WTC11 (cell line): ENCODE measurements at regions not wholly inside any gene's neighbourhood (a gene's known extent, or its start where the extent isn't known, plus 50 kb on each side); places are given as distances from the start of the nearest gene placed in this dataset.

ENCODE experiments used
- ATAC-seq: fragments of 200-7000 bp; cut with Tn5 transposase; 2 replicates; pipeline ENCODE4 v1.10.0; 2021; ENCODE audit warnings: mild to moderate bottlenecking, moderate library complexity
- CTCF ChIA-PET: fragments of 300-600 bp; sonication (Branson Sonifier 250); formaldehyde crosslinking; loops from one replicate; lab custom pipeline; 2021; ENCODE audit warnings: antibody characterized with exemption; lab: Charles Lee
- POLR2A ChIA-PET: fragments of 350-600 bp; sonication (Branson Sonifier 250); formaldehyde crosslinking; loops from one replicate; lab custom pipeline; 2021; ENCODE audit warnings: antibody characterized with exemption; lab: Charles Lee
- DNase-seq: peaks from one replicate; pipeline ENCODE4 v3.0.0; 2021; ENCODE audit warnings: low spot score
- H3K27ac Mint-ChIP-seq: 2 replicates; pipeline ENCODE4 v1.8.0; 2021; ENCODE audit warnings: mixed read lengths
- H3K27me3 Mint-ChIP-seq: 2 replicates; pipeline ENCODE4 v1.8.0; 2021; ENCODE audit warnings: low read depth, mild to moderate bottlenecking, moderate library complexity, mixed read lengths
- H3K36me3 Mint-ChIP-seq: 2 replicates; pipeline ENCODE4 v1.8.0; 2021; ENCODE audit warnings: mixed read lengths
- H3K4me1 Mint-ChIP-seq: 2 replicates; pipeline ENCODE4 v1.8.0; 2022; ENCODE audit warnings: mixed read lengths
- H3K4me3 Mint-ChIP-seq: 2 replicates; pipeline ENCODE4 v1.8.0; 2021; ENCODE audit warnings: mild to moderate bottlenecking, moderate library complexity, mixed read lengths
- H3K9me3 Mint-ChIP-seq: 2 replicates; pipeline ENCODE4 v1.8.0; 2021; ENCODE audit warnings: mixed read lengths
- E2F1 ChIP-seq: sonication (generic); formaldehyde crosslinking; IDR thresholded peaks from 2 replicates; pipeline ENCODE4 v1.8.0; 2022; ENCODE audit warnings: mild to moderate bottlenecking, missing genetic modification reagents
- EMX1 ChIP-seq: fragments of 250-450 bp; sonication (Bioruptor Pico); IDR thresholded peaks from 2 replicates; pipeline ENCODE4 v1.8.0; 2021; ENCODE audit warnings: mild to moderate bottlenecking
- ETV6 ChIP-seq: sonication (generic); formaldehyde crosslinking; IDR thresholded peaks from 2 replicates; pipeline ENCODE4 v1.8.1; 2022; ENCODE audit warnings: mild to moderate bottlenecking, missing genetic modification reagents
- FOXP1 ChIP-seq: sonication (generic); formaldehyde crosslinking; IDR thresholded peaks from 2 replicates; pipeline ENCODE4 v1.8.0; 2022; ENCODE audit warnings: missing genetic modification reagents, mild to moderate bottlenecking, moderate library complexity, borderline replicate concordance
- FOXP4 ChIP-seq: sonication (generic); formaldehyde crosslinking; IDR thresholded peaks from 2 replicates; pipeline ENCODE4 v1.8.0; 2022; ENCODE audit warnings: mild to moderate bottlenecking, missing genetic modification reagents
- GABPB1 ChIP-seq: sonication (generic); formaldehyde crosslinking; IDR thresholded peaks from 2 replicates; pipeline ENCODE4 v1.8.1; 2023; ENCODE audit warnings: mild to moderate bottlenecking, missing genetic modification reagents
- GRHL2 ChIP-seq: fragments of 250-450 bp; sonication (Bioruptor Pico); IDR thresholded peaks from 2 replicates; pipeline ENCODE4 v1.8.0; 2022; ENCODE audit warnings: mild to moderate bottlenecking, moderate library complexity; ENCODE audit not compliant: insufficient replicate concordance, severe bottlenecking
- JUN ChIP-seq: sonication (generic); formaldehyde crosslinking; IDR thresholded peaks from 2 replicates; pipeline ENCODE4 v1.8.0; 2023; ENCODE audit warnings: mild to moderate bottlenecking, missing genetic modification reagents
- OVOL2 ChIP-seq: fragments of 250-450 bp; sonication (Bioruptor Pico); IDR thresholded peaks from 2 replicates; pipeline ENCODE4 v1.9.0; 2021; ENCODE audit warnings: mild to moderate bottlenecking, borderline replicate concordance
- PREB ChIP-seq: sonication (generic); formaldehyde crosslinking; IDR thresholded peaks from 2 replicates; pipeline ENCODE4 v1.8.1; 2022; ENCODE audit warnings: mild to moderate bottlenecking, missing genetic modification reagents, moderate library complexity, borderline replicate concordance
- TCF7 ChIP-seq: sonication (generic); formaldehyde crosslinking; IDR thresholded peaks from 2 replicates; pipeline ENCODE4 v1.8.0; 2022; ENCODE audit warnings: mild to moderate bottlenecking, low read depth, missing genetic modification reagents, moderate library complexity
- ZMAT4 ChIP-seq: fragments of 250-450 bp; sonication (Bioruptor Pico); IDR thresholded peaks from 2 replicates; pipeline ENCODE4 v1.9.0; 2021; ENCODE audit warnings: mild to moderate bottlenecking
- ZNF263 ChIP-seq: sonication (generic); formaldehyde crosslinking; IDR thresholded peaks from 2 replicates; pipeline ENCODE4 v1.8.1; 2022; ENCODE audit warnings: low read depth, mild to moderate bottlenecking, moderate library complexity, missing genetic modification reagents
- ZNF317 ChIP-seq: sonication (generic); formaldehyde crosslinking; IDR thresholded peaks from 2 replicates; pipeline ENCODE4 v1.8.1; 2023; ENCODE audit warnings: low read depth, mild to moderate bottlenecking, moderate library complexity, missing genetic modification reagents, borderline replicate concordance
- ZNF416 ChIP-seq: fragments of 250-450 bp; sonication (Bioruptor Pico); IDR thresholded peaks from 2 replicates; pipeline ENCODE4 v1.9.0; 2021; ENCODE audit warnings: mild to moderate bottlenecking, inconsistent platforms
- ZNF532 ChIP-seq: fragments of 250-450 bp; sonication (Bioruptor Pico); IDR thresholded peaks from 2 replicates; pipeline ENCODE4 v1.9.0; 2021; ENCODE audit warnings: mild to moderate bottlenecking, borderline replicate concordance
- ZNF671 ChIP-seq: fragments of 250-450 bp; sonication (Bioruptor Pico); IDR thresholded peaks from 2 replicates; pipeline ENCODE4 v1.8.0; 2021; ENCODE audit warnings: mild to moderate bottlenecking
- TF ChIP-seq, protein P1 (sequence below): sonication (generic); formaldehyde crosslinking; IDR thresholded peaks from 2 replicates; pipeline ENCODE4 v1.8.1; 2022; ENCODE audit warnings: low read depth, mild to moderate bottlenecking, moderate library complexity, missing genetic modification reagents, borderline replicate concordance
- TF ChIP-seq, protein P2 (sequence below): sonication (generic); formaldehyde crosslinking; IDR thresholded peaks from 2 replicates; pipeline ENCODE4 v1.8.0; 2022; ENCODE audit warnings: mild to moderate bottlenecking, missing genetic modification reagents

DNA sequence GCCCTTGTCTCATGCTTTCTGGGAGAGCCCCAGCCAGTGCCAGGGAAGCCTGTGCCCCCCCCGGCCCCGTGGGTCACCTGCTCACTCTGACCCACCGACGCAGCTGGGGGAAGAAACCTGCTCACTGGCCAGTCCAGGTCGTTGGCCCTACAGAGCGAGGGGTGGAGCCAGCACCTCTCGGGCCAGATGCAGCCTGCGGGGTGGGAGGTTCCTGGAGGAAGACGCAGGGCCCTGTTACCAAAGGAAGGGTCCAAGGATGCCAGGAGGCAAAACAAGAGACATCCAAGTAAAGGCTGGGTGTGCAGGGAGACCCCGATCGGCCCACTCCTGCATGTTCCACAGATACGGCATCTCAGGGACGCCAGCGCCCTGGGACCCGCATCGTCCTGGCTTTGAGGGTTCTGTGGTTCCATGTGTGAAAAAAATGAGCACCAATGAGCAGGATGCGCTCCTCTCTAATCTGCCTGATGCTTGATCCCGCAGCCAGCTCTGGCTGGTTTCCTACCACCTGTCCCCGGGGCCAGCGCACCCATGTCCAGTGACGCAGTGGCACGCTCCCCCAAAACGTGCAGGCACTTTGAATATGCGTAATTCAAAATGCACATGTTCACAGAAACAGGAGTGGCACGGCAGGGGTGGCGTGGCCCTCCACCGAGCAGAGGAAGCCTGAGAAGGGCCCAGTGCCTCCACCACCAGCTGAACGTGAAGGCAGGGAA lies 66.0 kb upstream of the GALNT9 start:
- peaks cover 6% of the 10 kb centered on the region for H3K9me3 Mint-ChIP-seq
- DNase-seq = peak; percentile 14
- H3K27ac Mint-ChIP-seq = no peak overlapping the region
- ChIA-PET CTCF (interaction anchor here (0.9 to 5.1 kb wide), 2 partner anchors 19 to 242 kb away, joined by 3 to 35 read pairs; no protein-coding TSS in a partner anchor), POLR2A (no interaction called here)
- peaks cover 69% of the 10 kb centered on the region for H3K27me3 Mint-ChIP-seq
- TF ChIP-seq OVOL2 (CRISPR knock-in tag) = no peak
- no peak for TF ChIP-seq E2F1
- TF ChIP-seq TCF7 (CRISPR knock-in tag) = no peak
- TF ChIP-seq ETV6 (CRISPR knock-in tag) = no peak
- TF ChIP-seq ZNF317 = no peak
- TF ChIP-seq ZNF671 (CRISPR knock-in tag) = no peak
- TF ChIP-seq, protein P1, sequence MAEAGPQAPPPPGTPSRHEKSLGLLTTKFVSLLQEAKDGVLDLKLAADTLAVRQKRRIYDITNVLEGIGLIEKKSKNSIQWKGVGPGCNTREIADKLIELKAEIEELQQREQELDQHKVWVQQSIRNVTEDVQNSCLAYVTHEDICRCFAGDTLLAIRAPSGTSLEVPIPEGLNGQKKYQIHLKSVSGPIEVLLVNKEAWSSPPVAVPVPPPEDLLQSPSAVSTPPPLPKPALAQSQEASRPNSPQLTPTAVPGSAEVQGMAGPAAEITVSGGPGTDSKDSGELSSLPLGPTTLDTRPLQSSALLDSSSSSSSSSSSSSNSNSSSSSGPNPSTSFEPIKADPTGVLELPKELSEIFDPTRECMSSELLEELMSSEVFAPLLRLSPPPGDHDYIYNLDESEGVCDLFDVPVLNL = no peak
- TF ChIP-seq, protein P2, sequence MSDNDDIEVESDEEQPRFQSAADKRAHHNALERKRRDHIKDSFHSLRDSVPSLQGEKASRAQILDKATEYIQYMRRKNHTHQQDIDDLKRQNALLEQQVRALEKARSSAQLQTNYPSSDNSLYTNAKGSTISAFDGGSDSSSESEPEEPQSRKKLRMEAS (CRISPR knock-in tag) = no peak
- TF ChIP-seq ZNF263 (CRISPR knock-in tag) = no peak
- TF ChIP-seq PREB = no peak
- no peak for TF ChIP-seq GABPB1 (CRISPR knock-in tag)
- TF ChIP-seq EMX1 (CRISPR knock-in tag) = no peak
- no peak for TF ChIP-seq GRHL2
- no peak for TF ChIP-seq FOXP4 (CRISPR knock-in tag)
- no peak for TF ChIP-seq ZMAT4 (CRISPR knock-in tag)
- H3K4me1 Mint-ChIP-seq = peaks cover 10% of the 10 kb centered on the region
- H3K4me3 Mint-ChIP-seq = no peak overlapping the region
- no peaks in the 10 kb centered on the region for H3K36me3 Mint-ChIP-seq
- no peak for ATAC-seq

DNA sequence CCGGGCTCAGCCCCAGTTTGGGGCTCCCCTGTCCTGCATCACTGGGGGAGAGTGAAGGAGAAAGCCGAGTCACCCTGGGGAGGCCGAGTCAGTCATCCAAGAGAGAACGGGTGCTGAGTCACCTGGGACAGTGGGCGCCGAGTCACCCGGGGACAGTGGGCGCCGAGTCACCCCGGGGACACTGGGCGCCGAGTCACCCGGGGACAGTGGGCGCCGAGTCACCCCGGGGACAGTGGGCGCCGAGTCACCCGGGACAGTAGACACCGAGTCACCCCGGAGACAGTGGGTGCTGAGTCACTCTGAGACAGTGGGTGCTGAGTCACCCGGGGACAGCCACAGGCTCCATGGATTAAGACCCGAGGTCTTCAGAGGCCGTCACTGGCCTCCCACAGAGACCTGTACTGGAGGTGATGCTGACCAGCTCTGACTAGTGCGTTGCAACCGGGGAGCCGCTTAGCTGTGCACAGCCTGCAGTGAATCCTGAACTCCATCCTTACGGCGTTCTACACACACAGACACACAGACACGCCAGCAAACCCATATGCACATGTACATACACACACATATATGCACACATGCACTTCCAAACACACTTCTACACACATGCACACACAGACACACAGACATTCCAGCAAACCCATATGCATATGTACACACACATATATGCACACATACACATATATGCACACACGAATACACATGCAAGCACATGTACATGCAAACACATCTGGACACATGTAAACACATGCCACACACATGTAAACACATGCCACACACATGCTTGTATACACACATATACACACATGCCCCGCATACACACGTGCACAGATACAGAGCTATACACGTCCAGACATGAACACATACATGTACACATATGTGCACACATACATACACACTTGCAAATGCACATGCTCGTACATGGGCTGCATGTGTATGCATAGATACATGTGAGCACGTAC lies 64.9 kb upstream of the GALNT9 start:
- ChIA-PET POLR2A (no interaction called here), CTCF (no interaction called here)
- TF ChIP-seq FOXP1 (CRISPR knock-in tag) (no peak), ZNF416 (no peak), JUN (no peak), ZNF532 (CRISPR knock-in tag) (no peak), FOXP4 (CRISPR knock-in tag) (no peak)
- Mint-ChIP-seq H3K9me3 (peaks cover 6% of the 10 kb centered on the region), H3K4me3 (no peak overlapping the region), H3K27ac (no peak overlapping the region), H3K27me3 (peaks cover 74% of the 10 kb centered on the region), H3K36me3 (no peaks in the 10 kb centered on the region), H3K4me1 (peaks cover 14% of the 10 kb centered on the region)
- DNase-seq = no peak
- no peak for ATAC-seq
